ENCODE measurements at regions not wholly inside any gene's neighbourhood (a gene's known extent, or its start where the extent isn't known, plus 50 kb on each side); places are given as distances from the start of the nearest gene placed in this dataset.

DNA sequence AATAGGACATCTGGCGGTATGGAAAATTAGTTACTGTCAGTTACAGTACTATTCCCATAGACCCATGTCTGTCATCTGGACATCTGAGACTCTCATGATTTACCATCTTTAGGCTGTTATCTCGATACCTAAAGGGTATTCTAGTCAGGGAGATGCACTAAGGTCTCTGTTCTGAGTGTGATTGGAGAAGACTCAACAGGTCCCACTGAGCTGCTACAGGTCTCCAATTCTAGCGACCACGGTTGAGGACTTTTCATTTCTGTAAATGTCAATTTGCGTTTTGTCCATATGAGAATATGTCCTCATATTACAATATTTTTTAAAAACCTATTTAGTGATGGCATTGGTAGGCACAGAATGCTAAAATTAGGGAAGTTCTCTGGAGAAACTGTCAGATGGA is 1160.2 kb downstream of the TMEM121 start:
- TF ChIP-seq POLR2A (IDR thresholded peaks at IDR 0.05; ENCODE audit: extremely low read depth, insufficient read length) = no peak
- TF ChIP-seq, protein P1, sequence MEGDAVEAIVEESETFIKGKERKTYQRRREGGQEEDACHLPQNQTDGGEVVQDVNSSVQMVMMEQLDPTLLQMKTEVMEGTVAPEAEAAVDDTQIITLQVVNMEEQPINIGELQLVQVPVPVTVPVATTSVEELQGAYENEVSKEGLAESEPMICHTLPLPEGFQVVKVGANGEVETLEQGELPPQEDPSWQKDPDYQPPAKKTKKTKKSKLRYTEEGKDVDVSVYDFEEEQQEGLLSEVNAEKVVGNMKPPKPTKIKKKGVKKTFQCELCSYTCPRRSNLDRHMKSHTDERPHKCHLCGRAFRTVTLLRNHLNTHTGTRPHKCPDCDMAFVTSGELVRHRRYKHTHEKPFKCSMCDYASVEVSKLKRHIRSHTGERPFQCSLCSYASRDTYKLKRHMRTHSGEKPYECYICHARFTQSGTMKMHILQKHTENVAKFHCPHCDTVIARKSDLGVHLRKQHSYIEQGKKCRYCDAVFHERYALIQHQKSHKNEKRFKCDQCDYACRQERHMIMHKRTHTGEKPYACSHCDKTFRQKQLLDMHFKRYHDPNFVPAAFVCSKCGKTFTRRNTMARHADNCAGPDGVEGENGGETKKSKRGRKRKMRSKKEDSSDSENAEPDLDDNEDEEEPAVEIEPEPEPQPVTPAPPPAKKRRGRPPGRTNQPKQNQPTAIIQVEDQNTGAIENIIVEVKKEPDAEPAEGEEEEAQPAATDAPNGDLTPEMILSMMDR (IDR thresholded peaks at IDR 0.05; ENCODE audit: low read depth, low read length) = no peak

Data from NB4 (cell line).